K562 (cell line): ENCODE measurements at regions not wholly inside any gene's neighbourhood (a gene's known extent, or its start where the extent isn't known, plus 50 kb on each side); places are given as distances from the start of the nearest gene placed in this dataset.

Experiments
- ATAC-seq: fragments of 200-7000 bp; cut with Tn5 transposase; 3 replicates; pipeline ENCODE4 v1.9.1; 2020; ENCODE audit warnings: moderate library complexity
- BruUV-seq: library from RNA; stranded (reverse); fragments of 400-500 nt; replicated peaks from 2 replicates; lab custom pipeline; 2021; lab: Mats Ljungman, UMichigan
- CTCF ChIA-PET: fragments of 300-600 bp; formaldehyde crosslinking; extraction: SDS; loops from one replicate; lab custom pipeline; 2021; ENCODE audit warnings: low intra/inter-chr PET ratio; lab: Yijun Ruan, JAX
- POLR2A ChIA-PET: fragments of 300-600, 350-650 bp; sonication (Branson Sonifier 250); formaldehyde crosslinking; extraction: SDS; loops from one replicate; lab custom pipeline; 2021; ENCODE audit warnings: antibody characterized with exemption, inconsistent platforms; lab: Yijun Ruan, JAX
- DNase-seq, 4 experiments: peaks; one replicate each; pipeline versions ENCODE4 v3.0.0 to v3.0.0-alpha.2; 2011 to 2018; ENCODE audit warnings: low spot score in 3 of 4, mixed read lengths in 3 of 4; ENCODE audit errors: extremely low read depth in 1 of 4
- FAIRE-seq: peaks from 2 replicates; lab custom pipeline; 2011; peaks lifted over from hg19 to GRCh38; lab: Jason Lieb, UNC
- H2AFZ ChIP-seq: 2 replicates; pipeline ENCODE4 v1.6.0; 2011; ENCODE audit warnings: low read depth, low read length, control low read depth, inconsistent platforms
- H3K27ac ChIP-seq: fragments of 200-600 bp; 3 replicates; pipeline ENCODE4 v1.8.0; 2011; ENCODE audit warnings: low read depth, mild to moderate bottlenecking, control low read depth, inconsistent platforms, low read length, moderate library complexity, mixed read lengths; ENCODE audit errors: extremely low read depth
- H3K27me3 ChIP-seq, 2 experiments: fragments of 300-600 bp in 1 of 2; 2 replicates in 1 of 2; 3 replicates in 1 of 2; pipeline versions ENCODE4 v1.6.0 to v1.8.0; 2011; ENCODE audit warnings: inconsistent platforms in 2 of 2, low read length in 2 of 2, mild to moderate bottlenecking in 1 of 2, mixed read lengths in 1 of 2, moderate library complexity in 1 of 2; ENCODE audit not compliant: control insufficient read depth in 2 of 2, insufficient read depth in 2 of 2
- H3K36me3 ChIP-seq: fragments of 300-600 bp; 3 replicates; pipeline ENCODE4 v1.8.0; 2011; ENCODE audit warnings: mild to moderate bottlenecking, low read length, inconsistent platforms; ENCODE audit not compliant: control insufficient read depth, insufficient read depth
- H3K4me1 ChIP-seq, 2 experiments: fragments of 200-600 bp in 1 of 2; replicated peaks in 1 of 2; 2 replicates in 1 of 2; 3 replicates in 1 of 2; pipeline versions ENCODE4 v1.5.1 to v1.8.0; 2011; ENCODE audit warnings: inconsistent platforms in 2 of 2, low read length in 2 of 2, mild to moderate bottlenecking in 1 of 2, mixed read lengths in 1 of 2, moderate library complexity in 1 of 2; ENCODE audit not compliant: control insufficient read depth in 2 of 2, insufficient read depth in 2 of 2
- H3K4me2 ChIP-seq: 2 replicates; pipeline ENCODE4 v1.6.1; 2011; ENCODE audit warnings: low read length, control low read depth, inconsistent platforms, mixed read lengths; ENCODE audit not compliant: insufficient read depth
- H3K4me3 ChIP-seq: fragments of 200-600 bp; sonication (generic), shearing (Covaris generic); 2 replicates; pipeline ENCODE4 v1.5.1; 2016; ENCODE audit warnings: control low read depth, inconsistent platforms
- H3K79me2 ChIP-seq: fragments of 200-600 bp; 3 replicates; pipeline ENCODE4 v1.8.0; 2011; ENCODE audit warnings: low read length, inconsistent platforms; ENCODE audit not compliant: control insufficient read depth, insufficient read depth
- H3K9ac ChIP-seq, 2 experiments: 2 replicates each; pipeline versions ENCODE4 v1.6.0 to v1.6.1; 2011; ENCODE audit warnings: low read depth in 2 of 2, low read length in 2 of 2, control low read depth in 1 of 2, inconsistent platforms in 1 of 2, mild to moderate bottlenecking in 1 of 2, mixed read lengths in 1 of 2; ENCODE audit not compliant: insufficient read depth in 1 of 2
- H3K9me1 ChIP-seq: one replicate; pipeline ENCODE4 v1.6.0; 2011; ENCODE audit warnings: inconsistent platforms, mild to moderate bottlenecking, low read length, moderate library complexity; ENCODE audit not compliant: control insufficient read depth, insufficient read depth
- H3K9me3 ChIP-seq: replicated peaks from 2 replicates; pipeline ENCODE4 v1.5.1; 2011; ENCODE audit warnings: low read depth, low read length, inconsistent platforms; ENCODE audit not compliant: control insufficient read depth, insufficient read depth
- H4K20me1 ChIP-seq: replicated peaks from 2 replicates; pipeline ENCODE4 v1.6.1; 2011; ENCODE audit warnings: low read length, inconsistent platforms, mixed read lengths; ENCODE audit not compliant: control insufficient read depth, insufficient read depth
- HDAC6 ChIP-seq: IDR thresholded peaks from 2 replicates; pipeline ENCODE4 v1.6.1; 2012; ENCODE audit warnings: low read depth, mild to moderate bottlenecking, control low read depth, inconsistent platforms, low read length, moderate library complexity
- HOXB6 ChIP-seq: fragments of 250-450 bp; sonication (Bioruptor Pico); IDR thresholded peaks from 2 replicates; pipeline ENCODE4 v1.5.1; 2022; ENCODE audit warnings: mild to moderate bottlenecking, borderline replicate concordance
- KAT7 ChIP-seq: sonication (generic); formaldehyde crosslinking; IDR thresholded peaks from 2 replicates; pipeline ENCODE4 v1.8.0; 2022; ENCODE audit warnings: missing genetic modification reagents, mild to moderate bottlenecking, borderline replicate concordance
- MCM7 ChIP-seq, 2 experiments: fragments of 450-650 bp; IDR thresholded peaks; 2 replicates each; pipeline ENCODE4 v1.6.1; 2016 to 2018
- MEF2D ChIP-seq: conservative IDR thresholded peaks from 2 replicates; pipeline ENCODE4 v1.6.1; 2016; ENCODE audit warnings: low read depth, missing genetic modification characterization, missing compliant biosample characterization
- MTA1 ChIP-seq: fragments of 450-650 bp; IDR thresholded peaks from 2 replicates; pipeline ENCODE4 v1.6.1; 2017; ENCODE audit warnings: borderline replicate concordance
- MTA2 ChIP-seq: fragments of 450-650 bp; IDR thresholded peaks from 2 replicates; pipeline ENCODE4 v1.6.1; 2016; ENCODE audit warnings: low read depth
- MXI1 ChIP-seq: IDR thresholded peaks from 2 replicates; pipeline ENCODE4 v1.6.1; 2011; ENCODE audit warnings: low read depth, mild to moderate bottlenecking, improper control_type of control experiment, low read length
- RAD21 ChIP-seq, 2 experiments: fragments of 250-450 bp in 1 of 2; fragments of 450-650 bp in 1 of 2; sonication (Bioruptor Pico) in 1 of 2; formaldehyde crosslinking in 1 of 2; IDR thresholded peaks in 1 of 2; conservative IDR thresholded peaks in 1 of 2; 2 replicates each; pipeline versions ENCODE4 v1.4.0 to v1.8.0; 2020 to 2022; ENCODE audit warnings: mild to moderate bottlenecking in 2 of 2, moderate library complexity in 1 of 2
- RNF2 ChIP-seq: sonication (generic); IDR thresholded peaks from 2 replicates; pipeline ENCODE4 v1.6.1; 2016
- SREBF1 ChIP-seq: fragments of 150-350 bp; IDR thresholded peaks from 2 replicates; pipeline ENCODE4 v1.6.1; 2014; ENCODE audit warnings: antibody characterized with exemption, low read depth, low read length, borderline replicate concordance
- TCF3 ChIP-seq: sonication (generic); formaldehyde crosslinking; IDR thresholded peaks from 2 replicates; pipeline ENCODE4 v1.4.0; 2020; ENCODE audit warnings: mild to moderate bottlenecking, missing genetic modification reagents
- ZNF324 ChIP-seq: fragments of 250-450 bp; sonication (Bioruptor Pico); IDR thresholded peaks from 2 replicates; pipeline ENCODE4 v1.4.0; 2020; ENCODE audit warnings: mild to moderate bottlenecking
- ZNF41 ChIP-seq: fragments of 250-450 bp; sonication (Bioruptor Pico); conservative IDR thresholded peaks from 2 replicates; pipeline ENCODE4 v1.4.0; 2020; ENCODE audit warnings: mild to moderate bottlenecking
- ZZZ3 ChIP-seq: fragments of 450-650 bp; IDR thresholded peaks from 2 replicates; pipeline ENCODE4 v1.6.1; 2016; ENCODE audit warnings: antibody characterized with exemption, mild to moderate bottlenecking, moderate library complexity
- WGBS: fragments of 100-300 bp; shearing (Covaris generic); methylation state at CpG from one replicate; pipeline ENCODE4 v1.1.6; 2016; ENCODE audit warnings: low coverage, mixed read lengths; ENCODE audit not compliant: insufficient coverage; ENCODE audit errors: missing lambda C conversion rate; 5-methylcytosine and 5-hydroxymethylcytosine counted together
- in situ Hi-C: fragments of 300-500 bp; cut with MboI; formaldehyde crosslinking; loops from 4 replicates; pipeline ENCODE4 v1.15.0; 2018; ENCODE audit warnings: inconsistent platforms, mixed read lengths
- intact Hi-C: fragments of 100-400 bp; cut with micrococcal nuclease; formaldehyde crosslinking; loops from 2 replicates; pipeline ENCODE4 v1.14.2; 2022
- TF ChIP-seq, protein P1 (sequence below), 3 experiments: fragments of 200-800 bp in 1 of 3; fragments of 250-450 bp in 1 of 3; fragments of 450-650 bp in 1 of 3; sonication (Bioruptor Pico) in 1 of 3; sonication (Bioruptor generic) in 1 of 3; formaldehyde crosslinking in 1 of 3; IDR thresholded peaks; 2 replicates each; pipeline versions ENCODE4 v1.6.1 to v1.8.0; 2016 to 2022; ENCODE audit warnings: mild to moderate bottlenecking in 2 of 3, missing genetic modification characterization in 2 of 3, missing compliant biosample characterization in 1 of 3, moderate library complexity in 1 of 3
- TF ChIP-seq, protein P2 (sequence below): sonication (generic); formaldehyde crosslinking; IDR thresholded peaks from 2 replicates; pipeline ENCODE4 v1.8.1; 2023; ENCODE audit warnings: mild to moderate bottlenecking, missing genetic modification reagents

- TF ChIP-seq HDAC6 = no peak
- no peak for TF ChIP-seq RNF2
- TF ChIP-seq TCF3 = no peak
Observed at GRCh38 chr3:74491874-74492273, 122.6 kb downstream of the CNTN3 start (continued).

GRCh38 chr3:74489050-74489792, 125.2 kb downstream of the CNTN3 start:
- no peaks in the 10 kb centered on the region for H4K20me1 ChIP-seq
- intact Hi-C loops = no loop called here
- H3K36me3 ChIP-seq = no peaks in the 10 kb centered on the region
- no peak for DNase-seq
- FAIRE-seq = no peak
- BruUV-seq = no TSS peak
- H3K9me3 ChIP-seq = no peaks in the 10 kb centered on the region
- H3K4me3 ChIP-seq = no peak overlapping the region
- H3K79me2 ChIP-seq = no peaks in the 10 kb centered on the region
- H3K27me3 ChIP-seq = no peaks in the 10 kb centered on the region
- ATAC-seq = no peak
- POLR2A ChIA-PET = no interaction called here
- no peaks in the 10 kb centered on the region for H3K4me1 ChIP-seq
- H3K27ac ChIP-seq = no peak overlapping the region
- 0% methylated on average over 1 of the region's 3 CpGs for WGBS
- no peak overlapping the region for H2AFZ ChIP-seq
- CTCF ChIA-PET = no interaction called here
- no peak overlapping the region for H3K4me2 ChIP-seq
- no peak overlapping the region for H3K9ac ChIP-seq
- in situ Hi-C loops = no loop called here
- no peaks in the 10 kb centered on the region for H3K9me1 ChIP-seq
- TF ChIP-seq SREBF1 = no peak
- no peak for TF ChIP-seq MCM7 (IDR thresholded peaks at IDR 0.05)
- TF ChIP-seq, protein P1, sequence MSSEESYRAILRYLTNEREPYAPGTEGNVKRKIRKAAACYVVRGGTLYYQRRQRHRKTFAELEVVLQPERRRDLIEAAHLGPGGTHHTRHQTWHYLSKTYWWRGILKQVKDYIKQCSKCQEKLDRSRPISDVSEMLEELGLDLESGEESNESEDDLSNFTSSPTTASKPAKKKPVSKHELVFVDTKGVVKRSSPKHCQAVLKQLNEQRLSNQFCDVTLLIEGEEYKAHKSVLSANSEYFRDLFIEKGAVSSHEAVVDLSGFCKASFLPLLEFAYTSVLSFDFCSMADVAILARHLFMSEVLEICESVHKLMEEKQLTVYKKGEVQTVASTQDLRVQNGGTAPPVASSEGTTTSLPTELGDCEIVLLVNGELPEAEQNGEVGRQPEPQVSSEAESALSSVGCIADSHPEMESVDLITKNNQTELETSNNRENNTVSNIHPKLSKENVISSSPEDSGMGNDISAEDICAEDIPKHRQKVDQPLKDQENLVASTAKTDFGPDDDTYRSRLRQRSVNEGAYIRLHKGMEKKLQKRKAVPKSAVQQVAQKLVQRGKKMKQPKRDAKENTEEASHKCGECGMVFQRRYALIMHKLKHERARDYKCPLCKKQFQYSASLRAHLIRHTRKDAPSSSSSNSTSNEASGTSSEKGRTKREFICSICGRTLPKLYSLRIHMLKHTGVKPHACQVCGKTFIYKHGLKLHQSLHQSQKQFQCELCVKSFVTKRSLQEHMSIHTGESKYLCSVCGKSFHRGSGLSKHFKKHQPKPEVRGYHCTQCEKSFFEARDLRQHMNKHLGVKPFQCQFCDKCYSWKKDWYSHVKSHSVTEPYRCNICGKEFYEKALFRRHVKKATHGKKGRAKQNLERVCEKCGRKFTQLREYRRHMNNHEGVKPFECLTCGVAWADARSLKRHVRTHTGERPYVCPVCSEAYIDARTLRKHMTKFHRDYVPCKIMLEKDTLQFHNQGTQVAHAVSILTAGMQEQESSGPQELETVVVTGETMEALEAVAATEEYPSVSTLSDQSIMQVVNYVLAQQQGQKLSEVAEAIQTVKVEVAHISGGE (CRISPR knock-in tag; IDR thresholded peaks at IDR 0.05) = no peak
- no peak for TF ChIP-seq RAD21 (CRISPR knock-in tag; conservative IDR thresholded peaks at IDR 0.05 in 1 of 2, IDR thresholded peaks at IDR 0.05 in 1 of 2)
- TF ChIP-seq, protein P2, sequence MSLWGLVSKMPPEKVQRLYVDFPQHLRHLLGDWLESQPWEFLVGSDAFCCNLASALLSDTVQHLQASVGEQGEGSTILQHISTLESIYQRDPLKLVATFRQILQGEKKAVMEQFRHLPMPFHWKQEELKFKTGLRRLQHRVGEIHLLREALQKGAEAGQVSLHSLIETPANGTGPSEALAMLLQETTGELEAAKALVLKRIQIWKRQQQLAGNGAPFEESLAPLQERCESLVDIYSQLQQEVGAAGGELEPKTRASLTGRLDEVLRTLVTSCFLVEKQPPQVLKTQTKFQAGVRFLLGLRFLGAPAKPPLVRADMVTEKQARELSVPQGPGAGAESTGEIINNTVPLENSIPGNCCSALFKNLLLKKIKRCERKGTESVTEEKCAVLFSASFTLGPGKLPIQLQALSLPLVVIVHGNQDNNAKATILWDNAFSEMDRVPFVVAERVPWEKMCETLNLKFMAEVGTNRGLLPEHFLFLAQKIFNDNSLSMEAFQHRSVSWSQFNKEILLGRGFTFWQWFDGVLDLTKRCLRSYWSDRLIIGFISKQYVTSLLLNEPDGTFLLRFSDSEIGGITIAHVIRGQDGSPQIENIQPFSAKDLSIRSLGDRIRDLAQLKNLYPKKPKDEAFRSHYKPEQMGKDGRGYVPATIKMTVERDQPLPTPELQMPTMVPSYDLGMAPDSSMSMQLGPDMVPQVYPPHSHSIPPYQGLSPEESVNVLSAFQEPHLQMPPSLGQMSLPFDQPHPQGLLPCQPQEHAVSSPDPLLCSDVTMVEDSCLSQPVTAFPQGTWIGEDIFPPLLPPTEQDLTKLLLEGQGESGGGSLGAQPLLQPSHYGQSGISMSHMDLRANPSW (CRISPR knock-in tag) = no peak
- TF ChIP-seq ZZZ3 = no peak
- no peak for TF ChIP-seq ZNF41 (CRISPR knock-in tag)
- TF ChIP-seq MTA2 = no peak
- TF ChIP-seq HOXB6 (CRISPR knock-in tag) = no peak
- no peak for TF ChIP-seq KAT7 (CRISPR knock-in tag)
- TF ChIP-seq MEF2D (tag) = no peak
- TF ChIP-seq MTA1 = no peak
- TF ChIP-seq MXI1 = no peak
- TF ChIP-seq ZNF324 (CRISPR knock-in tag) = no peak
